ENCODE measurements at regions not wholly inside any gene's neighbourhood (a gene's known extent, or its start where the extent isn't known, plus 50 kb on each side); places are given as distances from the start of the nearest gene placed in this dataset.

GRCh38 chr9:103978396-103978795 is 115.7 kb upstream of the SMC2 start:
- ATAC-seq (no peak), DNase-seq (ENCODE audit: low read depth, low spot score) (no peak)
- H3K9me3 ChIP-seq (ENCODE audit: control insufficient read depth, insufficient read depth, low read depth, low read length), result no peaks in the 10 kb centered on the region
- ChIA-PET POLR2A (no interaction called here), CTCF (no interaction called here)
- H3K4me3 ChIP-seq (ENCODE audit: low read depth in 2 of 2, low read length in 2 of 2), result no peak overlapping the region
- H3K27me3 ChIP-seq (ENCODE audit: control insufficient read depth, insufficient read depth, low read length), result no peaks in the 10 kb centered on the region
- BruUV-seq (replicated peaks), result no TSS peak
- no peaks in the 10 kb centered on the region for H3K36me3 ChIP-seq (ENCODE audit: control insufficient read depth, insufficient read depth, low read length)
- in situ Hi-C loops (cut with HindIII; ENCODE audit: low pct_unique_long_range_greater_than_20kb, low sequenced_read_pairs) (no loop called here), intact Hi-C loops (cut with micrococcal nuclease; ENCODE audit: unreplicated experiment) (no loop called here)
- no peaks in the 10 kb centered on the region for H3K4me1 ChIP-seq (ENCODE audit: control insufficient read depth, insufficient read depth, low read length)
- TF ChIP-seq, protein P1, sequence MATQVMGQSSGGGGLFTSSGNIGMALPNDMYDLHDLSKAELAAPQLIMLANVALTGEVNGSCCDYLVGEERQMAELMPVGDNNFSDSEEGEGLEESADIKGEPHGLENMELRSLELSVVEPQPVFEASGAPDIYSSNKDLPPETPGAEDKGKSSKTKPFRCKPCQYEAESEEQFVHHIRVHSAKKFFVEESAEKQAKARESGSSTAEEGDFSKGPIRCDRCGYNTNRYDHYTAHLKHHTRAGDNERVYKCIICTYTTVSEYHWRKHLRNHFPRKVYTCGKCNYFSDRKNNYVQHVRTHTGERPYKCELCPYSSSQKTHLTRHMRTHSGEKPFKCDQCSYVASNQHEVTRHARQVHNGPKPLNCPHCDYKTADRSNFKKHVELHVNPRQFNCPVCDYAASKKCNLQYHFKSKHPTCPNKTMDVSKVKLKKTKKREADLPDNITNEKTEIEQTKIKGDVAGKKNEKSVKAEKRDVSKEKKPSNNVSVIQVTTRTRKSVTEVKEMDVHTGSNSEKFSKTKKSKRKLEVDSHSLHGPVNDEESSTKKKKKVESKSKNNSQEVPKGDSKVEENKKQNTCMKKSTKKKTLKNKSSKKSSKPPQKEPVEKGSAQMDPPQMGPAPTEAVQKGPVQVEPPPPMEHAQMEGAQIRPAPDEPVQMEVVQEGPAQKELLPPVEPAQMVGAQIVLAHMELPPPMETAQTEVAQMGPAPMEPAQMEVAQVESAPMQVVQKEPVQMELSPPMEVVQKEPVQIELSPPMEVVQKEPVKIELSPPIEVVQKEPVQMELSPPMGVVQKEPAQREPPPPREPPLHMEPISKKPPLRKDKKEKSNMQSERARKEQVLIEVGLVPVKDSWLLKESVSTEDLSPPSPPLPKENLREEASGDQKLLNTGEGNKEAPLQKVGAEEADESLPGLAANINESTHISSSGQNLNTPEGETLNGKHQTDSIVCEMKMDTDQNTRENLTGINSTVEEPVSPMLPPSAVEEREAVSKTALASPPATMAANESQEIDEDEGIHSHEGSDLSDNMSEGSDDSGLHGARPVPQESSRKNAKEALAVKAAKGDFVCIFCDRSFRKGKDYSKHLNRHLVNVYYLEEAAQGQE (IDR thresholded peaks at IDR 0.05; ENCODE audit: insufficient read depth in 1 of 2, low read depth in 2 of 2, low read length in 1 of 2), result no peak
- TF ChIP-seq TCF7L2 (IDR thresholded peaks at IDR 0.05; ENCODE audit: low read depth, low read length) (no peak), POLR2AphosphoS5 (IDR thresholded peaks at IDR 0.05; ENCODE audit: low read depth, low read length) (no peak), CTCF (IDR thresholded peaks at IDR 0.05) (no peak), SIN3A (IDR thresholded peaks at IDR 0.05; ENCODE audit: borderline replicate concordance, insufficient read depth, low read depth, low read length) (no peak)
- H3K27ac ChIP-seq (ENCODE audit: low read length), result no peak overlapping the region

DNA sequence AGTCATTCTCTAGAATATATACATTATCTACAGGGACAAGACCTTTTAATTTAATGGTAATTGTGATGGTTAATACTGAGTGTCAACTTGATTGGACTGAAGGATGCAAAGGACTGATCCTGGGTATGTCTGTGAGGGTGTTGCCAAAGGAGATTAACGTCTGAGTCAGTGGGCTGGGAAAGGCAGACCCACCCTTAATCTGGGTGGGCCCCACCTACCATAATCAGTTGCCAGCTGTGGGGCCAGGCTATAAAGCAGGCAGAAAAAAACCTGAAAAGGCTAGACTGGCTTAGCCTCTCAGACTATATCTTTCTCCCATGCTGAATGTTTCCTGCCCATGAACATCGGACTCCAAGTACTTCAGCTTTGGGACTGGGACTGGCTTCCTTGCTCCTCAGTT is 112.2 kb upstream of the SMC2 start:
- BruUV-seq (replicated peaks), result no TSS peak
- ATAC-seq, result no peak
- no peak overlapping the region for H3K27ac ChIP-seq (ENCODE audit: low read length)
- CTCF ChIA-PET, result no interaction called here
- no peaks in the 10 kb centered on the region for H3K27me3 ChIP-seq (ENCODE audit: control insufficient read depth, insufficient read depth, low read length)
- H3K9me3 ChIP-seq (ENCODE audit: control insufficient read depth, insufficient read depth, low read depth, low read length), result no peaks in the 10 kb centered on the region
- H3K4me1 ChIP-seq (ENCODE audit: control insufficient read depth, insufficient read depth, low read length), result no peaks in the 10 kb centered on the region
- intact Hi-C loops (cut with micrococcal nuclease; ENCODE audit: unreplicated experiment), result no loop called here
- H3K36me3 ChIP-seq (ENCODE audit: control insufficient read depth, insufficient read depth, low read length), result no peaks in the 10 kb centered on the region
- TF ChIP-seq CTCF (IDR thresholded peaks at IDR 0.05) (no peak), SIN3A (IDR thresholded peaks at IDR 0.05; ENCODE audit: borderline replicate concordance, insufficient read depth, low read depth, low read length) (no peak), TCF7L2 (IDR thresholded peaks at IDR 0.05; ENCODE audit: low read depth, low read length) (no peak), POLR2AphosphoS5 (IDR thresholded peaks at IDR 0.05; ENCODE audit: low read depth, low read length) (no peak)
- TF ChIP-seq, protein P1 (IDR thresholded peaks at IDR 0.05; ENCODE audit: insufficient read depth in 1 of 2, low read depth in 2 of 2, low read length in 1 of 2), result no peak
- in situ Hi-C loops (cut with HindIII; ENCODE audit: low pct_unique_long_range_greater_than_20kb, low sequenced_read_pairs), result no loop called here
- POLR2A ChIA-PET, result no interaction called here
- DNase-seq (ENCODE audit: low read depth, low spot score), result no peak
- H3K4me3 ChIP-seq (ENCODE audit: low read depth in 2 of 2, low read length in 2 of 2), result no peak overlapping the region
